HCT116 (cell line): ENCODE measurements at regions not wholly inside any gene's neighbourhood (a gene's known extent, or its start where the extent isn't known, plus 50 kb on each side); places are given as distances from the start of the nearest gene placed in this dataset.

Source experiments
- ATAC-seq: fragments of 200-7000 bp; cut with Tn5 transposase; 2 replicates; pipeline ENCODE4 v1.9.1; 2020; ENCODE audit warnings: mild to moderate bottlenecking, moderate library complexity
- BruUV-seq: library from RNA; stranded (reverse); fragments of 400-500 nt; replicated peaks from 2 replicates; lab custom pipeline; 2021; lab: Mats Ljungman, UMichigan
- CTCF ChIA-PET: fragments of 300-600 bp; sonication (Branson Sonifier 250); formaldehyde crosslinking; loops from one replicate; lab custom pipeline; 2021; ENCODE audit warnings: antibody characterized with exemption; lab: Charles Lee
- POLR2A ChIA-PET: fragments of 300-600, 350-600 bp; sonication (Branson Sonifier 250); formaldehyde crosslinking; loops from one replicate; lab custom pipeline; 2021; ENCODE audit warnings: antibody characterized with exemption; lab: Charles Lee
- RAD21 ChIA-PET, 2 experiments: fragments of 300-600 bp; sonication (Branson Sonifier 250); formaldehyde crosslinking; loops; one replicate each; lab custom pipeline; 2023; ENCODE audit warnings: low total read pairs in 2 of 2; ENCODE audit not compliant: uncharacterized antibody in 2 of 2, unreplicated experiment in 2 of 2, low non-redundant PET in 1 of 2; lab: Charles Lee
- DNase-seq: peaks from one replicate; pipeline ENCODE4 v3.0.0-alpha.2; 2010; ENCODE audit warnings: low read depth, low spot score
- H2AFZ ChIP-seq: fragments of 200-600 bp; shearing (Covaris generic), sonication (generic); 2 replicates; pipeline ENCODE4 v1.6.1; 2017; ENCODE audit warnings: low read depth, mixed run types, mixed read lengths, antibody characterized with exemption, low read length; ENCODE audit not compliant: poor library complexity, severe bottlenecking
- H3K27ac ChIP-seq: 2 replicates; pipeline ENCODE4 v1.5.1; 2012; ENCODE audit warnings: low read depth, low read length
- H3K27me3 ChIP-seq: fragments of 200-600 bp; sonication (generic); 2 replicates; pipeline ENCODE4 v1.6.1; 2016; ENCODE audit warnings: mixed run types, low read length, mixed read lengths; ENCODE audit not compliant: insufficient read depth
- H3K36me3 ChIP-seq, 2 experiments: fragments of 200-500 bp in 1 of 2; fragments of 200-600 bp in 1 of 2; sonication (Bioruptor generic) in 1 of 2; sonication (generic) in 1 of 2; 2 replicates each; pipeline versions ENCODE4 v1.5.1 to v1.6.1; 2014 to 2016; ENCODE audit warnings: low read length in 2 of 2, inconsistent platforms in 1 of 2, mixed read lengths in 1 of 2, mixed run types in 1 of 2; ENCODE audit not compliant: insufficient read depth in 2 of 2, control insufficient read depth in 1 of 2
- H3K4me1 ChIP-seq, 2 experiments: fragments of 200-600 bp in 1 of 2; sonication (generic) in 1 of 2; 2 replicates each; pipeline versions ENCODE4 v1.5.1 to v1.6.1; 2012 to 2017; ENCODE audit warnings: low read length in 2 of 2, inconsistent platforms in 1 of 2, mild to moderate bottlenecking in 1 of 2, mixed read lengths in 1 of 2, mixed run types in 1 of 2, moderate library complexity in 1 of 2; ENCODE audit not compliant: insufficient read depth in 2 of 2, control insufficient read depth in 1 of 2
- H3K4me2 ChIP-seq: fragments of 200-600 bp; sonication (generic); 2 replicates; pipeline ENCODE4 v1.6.1; 2017; ENCODE audit warnings: mixed run types, low read length, mixed read lengths
- H3K4me3 ChIP-seq, 2 experiments: fragments of 200-600 bp in 1 of 2; sonication (generic) in 1 of 2; replicated peaks in 1 of 2; 2 replicates each; pipeline ENCODE4 v1.5.1; 2011 to 2016; ENCODE audit warnings: low read length in 2 of 2, control low read depth in 1 of 2, low read depth in 1 of 2, mild to moderate bottlenecking in 1 of 2, mixed read lengths in 1 of 2, mixed run types in 1 of 2
- H3K79me2 ChIP-seq: fragments of 200-600 bp; sonication (generic); 2 replicates; pipeline ENCODE4 v1.6.1; 2017; ENCODE audit warnings: mild to moderate bottlenecking, mixed run types, low read length, moderate library complexity, mixed read lengths; ENCODE audit not compliant: insufficient read depth
- H3K9ac ChIP-seq: fragments of 200-600 bp; sonication (generic); 2 replicates; pipeline ENCODE4 v1.6.1; 2016; ENCODE audit warnings: low read length, mixed read lengths
- H3K9me2 ChIP-seq: fragments of 200-600 bp; sonication (generic), shearing (Covaris generic); 2 replicates; pipeline ENCODE4 v1.6.1; 2017; ENCODE audit warnings: mixed run types, mild to moderate bottlenecking, moderate library complexity; ENCODE audit not compliant: insufficient read depth
- H3K9me3 ChIP-seq, 2 experiments: fragments of 200-500 bp in 1 of 2; fragments of 200-600 bp in 1 of 2; sonication (Bioruptor generic) in 1 of 2; sonication (generic) in 1 of 2; 2 replicates each; pipeline ENCODE4 v1.6.1; 2014 to 2017; ENCODE audit warnings: low read length in 2 of 2, mixed read lengths in 2 of 2, inconsistent platforms in 1 of 2, low read depth in 1 of 2, mild to moderate bottlenecking in 1 of 2, mixed run types in 1 of 2, moderate library complexity in 1 of 2; ENCODE audit not compliant: control insufficient read depth in 1 of 2, insufficient read depth in 1 of 2
- H4K20me1 ChIP-seq: fragments of 200-600 bp; sonication (generic), shearing (Covaris generic); 2 replicates; pipeline ENCODE4 v1.6.1; 2017; ENCODE audit warnings: mixed run types, mild to moderate bottlenecking, moderate library complexity; ENCODE audit not compliant: insufficient read depth
- CBX3 ChIP-seq: IDR thresholded peaks from 2 replicates; pipeline ENCODE4 v1.6.1; 2012; ENCODE audit warnings: low read depth
- CTCF ChIP-seq, 3 experiments: fragments of 200-600 bp in 1 of 3; sonication (generic) in 1 of 3; IDR thresholded peaks in 2 of 3; conservative IDR thresholded peaks in 1 of 3; 2 replicates each; pipeline ENCODE4 v1.5.1; 2012 to 2017; ENCODE audit warnings: low read depth in 2 of 3, low read length in 2 of 3, antibody characterized with exemption in 1 of 3, borderline replicate concordance in 1 of 3, control low read depth in 1 of 3, mild to moderate bottlenecking in 1 of 3, mixed read lengths in 1 of 3, mixed run types in 1 of 3, moderate library complexity in 1 of 3; ENCODE audit not compliant: insufficient read depth in 1 of 3
- EGR1 ChIP-seq: IDR thresholded peaks from 2 replicates; pipeline ENCODE4 v1.6.1; 2012; ENCODE audit warnings: low read depth
- JUND ChIP-seq: IDR thresholded peaks from 2 replicates; pipeline ENCODE4 v1.6.1; 2012
- SIN3A ChIP-seq: IDR thresholded peaks from 2 replicates; pipeline ENCODE4 v1.6.1; 2012; ENCODE audit warnings: low read depth
- TCF7L2 ChIP-seq: IDR thresholded peaks from 2 replicates; pipeline ENCODE4 v1.7.0; 2011; ENCODE audit warnings: borderline replicate concordance, inconsistent platforms; ENCODE audit not compliant: insufficient read depth, insufficient read length; ENCODE audit errors: extremely low read depth
- ZFX ChIP-seq: fragments of 450-650 bp; IDR thresholded peaks from 2 replicates; pipeline ENCODE4 v1.6.1; 2017
- ZNF274 ChIP-seq: fragments of 200-500 bp; sonication (Bioruptor generic); IDR thresholded peaks from 2 replicates; pipeline ENCODE4 v1.6.1; 2014; ENCODE audit warnings: mild to moderate bottlenecking, low read depth, low read length, inconsistent platforms
- intact Hi-C: fragments of 100-400 bp; cut with micrococcal nuclease; formaldehyde crosslinking; loops from 2 replicates; pipeline ENCODE4 v1.10.0; 2022
- TF ChIP-seq, protein P1 (sequence below): IDR thresholded peaks from 2 replicates; pipeline ENCODE4 v1.6.1; 2012
- TF ChIP-seq, protein P2 (sequence below): IDR thresholded peaks from 2 replicates; pipeline ENCODE4 v1.6.1; 2012

DNA sequence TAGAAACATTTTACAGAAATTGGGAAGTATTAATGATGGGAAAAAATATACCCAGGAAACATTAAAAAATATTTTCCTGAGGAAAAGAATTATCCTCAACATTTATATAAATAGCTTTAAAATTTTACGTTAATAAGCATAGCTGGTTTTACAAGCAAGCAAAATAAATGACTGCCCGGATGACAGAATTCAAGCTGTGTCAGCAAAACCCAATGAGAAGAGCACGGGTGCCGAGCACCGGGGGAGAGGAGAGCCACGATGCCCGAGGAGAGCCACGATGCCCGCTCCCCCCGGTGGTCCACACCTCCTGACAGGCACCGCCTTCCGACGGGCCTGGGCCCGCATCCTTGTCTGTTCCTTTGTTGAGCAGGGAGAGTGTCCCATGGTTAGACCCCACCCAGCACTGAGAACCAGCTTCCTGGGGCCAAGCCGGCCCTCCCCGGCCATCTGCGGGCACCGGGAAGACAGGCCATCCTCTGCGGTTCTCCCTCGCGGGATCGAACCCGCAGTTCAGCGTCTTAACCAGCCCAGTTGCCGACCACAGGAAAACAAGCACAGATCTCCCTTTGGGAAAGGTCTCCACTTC, 63.3 kb upstream of the PDE10A start:
- DNase-seq = no peak
- intact Hi-C loops = loop anchor here (5.0 kb wide), 1 partner anchor 284 kb away; no protein-coding TSS in a partner anchor
- Histone ChIP-seq H3K4me2 (no peak overlapping the region), H2AFZ (no peak overlapping the region), H3K36me3 (no peaks in the 10 kb centered on the region), H3K27me3 (no peaks in the 10 kb centered on the region), H3K9me3 (no peaks in the 10 kb centered on the region; a peak in 1 of 4 replicates), H3K9ac (no peak overlapping the region), H3K4me3 (no peak overlapping the region), H3K79me2 (no peaks in the 10 kb centered on the region), H3K27ac (no peak overlapping the region), H3K9me2 (no peaks in the 10 kb centered on the region), H4K20me1 (no peaks in the 10 kb centered on the region), H3K4me1 (no peaks in the 10 kb centered on the region)
- no peak for ATAC-seq
- BruUV-seq = no TSS peak
- ChIA-PET POLR2A (no interaction called here), RAD21 (no interaction called here), CTCF (interaction anchor here (2.6 kb wide), 1 partner anchor 286 kb away, joined by 8 read pairs; no protein-coding TSS in a partner anchor)
- TF ChIP-seq CBX3 = no peak

DNA sequence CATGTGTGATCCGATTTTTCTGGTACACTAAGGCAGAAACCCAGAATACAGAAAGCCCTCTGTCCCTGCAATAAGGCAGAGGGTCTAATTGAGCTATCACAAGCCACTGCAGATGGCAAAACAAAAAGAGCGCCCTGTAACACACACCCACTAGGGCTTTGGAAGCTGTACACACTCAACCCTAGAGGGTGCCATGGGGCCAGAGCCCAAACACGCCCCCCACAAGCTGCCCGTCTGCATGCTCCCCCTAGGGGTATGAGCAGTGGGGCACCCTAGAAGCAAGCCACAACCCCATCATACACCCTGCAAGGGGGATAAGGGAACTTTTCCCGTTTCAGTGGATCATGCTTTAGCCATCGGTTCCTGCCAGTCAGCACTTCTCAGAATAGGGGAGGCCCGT, 62.2 kb upstream of the PDE10A start:
- H3K27ac ChIP-seq = no peak overlapping the region
- intact Hi-C loops = loop anchor here (5.0 kb wide), 1 partner anchor 283 kb away; no protein-coding TSS in a partner anchor
- H3K9me3 ChIP-seq = no peaks in the 10 kb centered on the region; a peak in 1 of 4 replicates
- no TSS peak for BruUV-seq
- POLR2A ChIA-PET = no interaction called here
- no peak overlapping the region for H2AFZ ChIP-seq
- RAD21 ChIA-PET = no interaction called here
- H3K4me1 ChIP-seq = no peaks in the 10 kb centered on the region
- ATAC-seq (peak; percentile 84), DNase-seq (no peak)
- no peak overlapping the region for H3K4me2 ChIP-seq
- no peaks in the 10 kb centered on the region for H4K20me1 ChIP-seq
- H3K9ac ChIP-seq = no peak overlapping the region
- CTCF ChIA-PET = interaction anchor here (2.6 kb wide), 1 partner anchor 285 kb away, joined by 8 read pairs; no protein-coding TSS in a partner anchor
- no peaks in the 10 kb centered on the region for H3K79me2 ChIP-seq
- H3K36me3 ChIP-seq = no peaks in the 10 kb centered on the region
- H3K4me3 ChIP-seq = no peak overlapping the region
- no peaks in the 10 kb centered on the region for H3K9me2 ChIP-seq
- TF ChIP-seq ZFX (no peak), EGR1 (no peak), ZNF274 (no peak), JUND (no peak), SIN3A (no peak), CTCF (IDR thresholded peaks at IDR 0.05 in 2 of 3, conservative IDR thresholded peaks at IDR 0.05 in 1 of 3; ENCODE audit: borderline replicate concordance in 1 of 3, insufficient read depth in 1 of 3, low read depth in 2 of 3, low read length in 2 of 3) (peak in 1 of 3 experiments; percentile 9; a peak in 2 of 6 replicates), TCF7L2 (no peak)
- TF ChIP-seq, protein P1, sequence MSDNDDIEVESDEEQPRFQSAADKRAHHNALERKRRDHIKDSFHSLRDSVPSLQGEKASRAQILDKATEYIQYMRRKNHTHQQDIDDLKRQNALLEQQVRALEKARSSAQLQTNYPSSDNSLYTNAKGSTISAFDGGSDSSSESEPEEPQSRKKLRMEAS = no peak
- TF ChIP-seq, protein P2, sequence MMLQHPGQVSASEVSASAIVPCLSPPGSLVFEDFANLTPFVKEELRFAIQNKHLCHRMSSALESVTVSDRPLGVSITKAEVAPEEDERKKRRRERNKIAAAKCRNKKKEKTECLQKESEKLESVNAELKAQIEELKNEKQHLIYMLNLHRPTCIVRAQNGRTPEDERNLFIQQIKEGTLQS = no peak
- no peaks in the 10 kb centered on the region for H3K27me3 ChIP-seq
